ENCODE measurements at regions not wholly inside any gene's neighbourhood (a gene's known extent, or its start where the extent isn't known, plus 50 kb on each side); places are given as distances from the start of the nearest gene placed in this dataset.

DNA sequence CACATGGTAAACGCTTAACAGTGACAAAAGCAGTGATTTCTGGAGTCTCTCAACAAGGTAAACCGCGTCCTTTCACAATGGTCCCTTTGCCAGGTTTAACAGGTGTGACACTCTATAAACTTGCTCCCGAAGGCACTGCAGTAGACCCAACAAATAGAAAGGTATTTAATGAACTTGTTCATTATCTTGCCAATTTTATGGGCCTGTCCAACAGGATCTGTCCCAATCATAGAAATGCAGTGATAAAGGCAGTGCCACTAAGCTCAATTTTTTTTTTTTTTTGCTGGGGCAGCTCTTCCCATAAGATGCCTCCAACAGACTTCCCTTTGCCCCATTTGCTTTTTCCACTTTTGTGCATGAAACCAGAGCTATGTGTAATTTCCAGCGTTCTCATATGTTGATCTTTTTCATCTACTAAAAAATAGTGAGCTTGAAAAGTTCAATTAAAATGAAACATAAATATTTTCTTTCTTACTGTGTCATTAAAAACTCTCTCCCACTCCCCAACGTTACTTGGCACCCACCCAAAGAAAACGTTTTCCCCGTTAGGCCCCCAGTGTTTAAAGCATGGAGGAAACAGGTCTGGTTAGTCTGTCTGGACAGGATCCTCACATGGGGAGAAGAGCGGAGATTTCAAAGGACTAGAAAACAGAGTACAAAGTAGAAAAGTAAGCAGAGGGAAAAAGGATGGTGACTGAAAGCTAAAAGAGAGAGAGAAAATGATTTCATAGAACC, 80.9 kb upstream of the SPATA31D4 start:
- no peak overlapping the region for H3K4me3 Mint-ChIP-seq
- H3K36me3 Mint-ChIP-seq = no peaks in the 10 kb centered on the region
- ATAC-seq (ENCODE audit: low read depth) (no peak), DNase-seq (ENCODE audit: low spot score in 2 of 2) (no peak)
- H3K27ac Mint-ChIP-seq = no peak overlapping the region
- no peaks in the 10 kb centered on the region for H3K4me1 Mint-ChIP-seq
- no peaks in the 10 kb centered on the region for H3K9me3 Mint-ChIP-seq
- H3K27me3 Mint-ChIP-seq = no peaks in the 10 kb centered on the region

DNA sequence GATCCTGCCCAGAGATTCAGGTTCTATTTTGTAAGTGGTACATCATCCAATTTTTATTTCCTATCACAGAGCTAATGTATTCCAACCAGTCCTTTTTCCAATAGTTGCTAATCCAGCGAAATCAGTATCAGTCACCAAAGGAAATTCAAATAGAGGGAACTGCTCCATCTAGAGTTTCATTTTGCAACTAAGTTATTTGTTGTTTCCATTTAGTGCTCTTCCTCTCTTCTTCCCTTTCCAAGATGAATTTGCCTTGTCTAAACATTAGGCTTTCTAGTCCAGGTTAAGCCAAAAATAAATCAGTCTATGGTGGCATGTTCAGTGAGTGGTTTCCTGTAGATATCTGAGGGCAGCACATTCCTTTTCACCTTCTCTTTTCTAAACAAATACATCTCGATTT, 79.8 kb upstream of the SPATA31D4 start:
- Mint-ChIP-seq H3K36me3 (no peaks in the 10 kb centered on the region), H3K4me1 (peaks cover 2% of the 10 kb centered on the region), H3K9me3 (no peaks in the 10 kb centered on the region), H3K4me3 (no peak overlapping the region), H3K27ac (no peak overlapping the region), H3K27me3 (no peaks in the 10 kb centered on the region)
- DNase-seq (ENCODE audit: low spot score in 2 of 2) = no peak
- ATAC-seq (ENCODE audit: low read depth) = no peak

DNA sequence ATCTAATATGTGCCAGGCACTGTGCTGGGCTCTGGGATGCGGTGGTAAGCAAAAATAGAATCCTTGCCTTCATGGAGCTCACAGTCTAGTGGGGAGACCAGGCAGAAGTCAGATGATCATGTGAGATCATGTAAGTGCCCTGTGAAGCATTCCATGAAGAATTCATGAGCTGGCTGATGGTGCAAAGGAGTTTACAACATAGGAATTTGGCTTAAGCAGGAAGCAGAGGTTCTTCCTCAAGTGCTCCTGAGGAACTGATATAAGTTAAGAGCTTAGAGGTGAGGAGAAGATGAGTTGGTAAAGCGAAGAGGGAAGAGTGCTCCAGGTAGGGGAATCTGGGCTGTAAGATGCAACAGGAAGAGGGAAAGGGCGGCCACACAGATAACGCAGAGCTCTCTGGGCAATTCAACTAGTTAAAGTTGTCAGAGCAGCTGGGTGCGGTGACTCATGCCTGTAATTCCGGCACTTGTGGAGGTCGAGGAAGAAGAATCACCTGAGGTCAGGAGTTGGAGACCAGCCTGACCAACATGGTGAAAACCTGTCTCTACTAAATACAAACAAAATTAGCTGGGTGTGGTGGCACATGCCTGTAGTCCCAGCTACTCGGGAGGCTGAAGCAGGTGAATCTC, 78.5 kb upstream of the SPATA31D4 start:
- Mint-ChIP-seq H3K4me1 (peaks cover 2% of the 10 kb centered on the region), H3K36me3 (no peaks in the 10 kb centered on the region), H3K27me3 (no peaks in the 10 kb centered on the region), H3K27ac (no peak overlapping the region), H3K4me3 (no peak overlapping the region), H3K9me3 (no peaks in the 10 kb centered on the region)
- no peak for ATAC-seq (ENCODE audit: low read depth)
- DNase-seq (ENCODE audit: low spot score in 2 of 2) = no peak

DNA sequence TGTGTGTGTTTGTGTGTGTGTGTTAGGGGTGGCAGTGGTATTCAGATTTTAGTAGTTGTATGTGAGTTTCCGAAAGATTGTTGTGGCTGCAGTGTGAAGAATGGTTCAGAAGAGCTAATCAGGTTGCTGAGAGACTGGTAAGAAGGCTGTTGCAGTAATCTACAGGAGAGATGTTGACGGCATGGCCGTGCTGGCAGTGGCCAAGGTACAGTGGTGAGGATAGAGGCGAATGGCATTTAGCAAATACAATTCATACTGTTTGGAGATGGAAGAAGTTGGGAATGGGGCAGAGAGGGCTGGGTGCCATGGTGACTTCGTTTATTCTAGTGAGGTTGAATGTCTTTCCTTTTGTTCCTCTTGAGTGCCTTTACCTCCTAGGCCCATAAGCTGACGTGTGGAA, 77.5 kb upstream of the SPATA31D4 start:
- Mint-ChIP-seq H3K36me3 (no peaks in the 10 kb centered on the region), H3K27ac (no peak overlapping the region), H3K9me3 (no peaks in the 10 kb centered on the region), H3K27me3 (no peaks in the 10 kb centered on the region), H3K4me1 (peaks cover 2% of the 10 kb centered on the region), H3K4me3 (no peak overlapping the region)
- ATAC-seq (ENCODE audit: low read depth) (no peak), DNase-seq (ENCODE audit: low spot score in 2 of 2) (no peak)

DNA sequence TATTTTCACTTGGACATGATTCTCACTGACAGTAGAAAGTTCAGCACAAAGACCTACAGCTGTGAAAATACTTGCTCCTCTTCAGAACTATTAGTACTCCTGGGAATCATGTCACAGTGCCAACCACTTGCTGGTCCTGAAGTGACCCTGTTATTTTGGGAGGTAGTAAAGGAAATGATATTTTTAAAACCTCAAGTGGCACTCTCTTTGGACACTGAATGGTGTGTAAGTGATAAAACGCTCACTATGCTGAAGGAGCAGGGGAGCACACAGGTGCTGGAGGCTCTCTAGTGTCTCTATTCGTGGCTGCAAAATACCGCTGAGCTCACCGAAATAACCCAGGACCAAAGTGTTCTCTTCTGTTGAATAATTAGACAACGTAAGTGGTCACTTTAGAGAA, 76.9 kb upstream of the SPATA31D4 start:
- no peaks in the 10 kb centered on the region for H3K27me3 Mint-ChIP-seq
- ATAC-seq (ENCODE audit: low read depth) (no peak), DNase-seq (ENCODE audit: low spot score in 2 of 2) (no peak)
- peaks cover 2% of the 10 kb centered on the region for H3K4me1 Mint-ChIP-seq
- no peak overlapping the region for H3K4me3 Mint-ChIP-seq
- H3K27ac Mint-ChIP-seq = no peak overlapping the region
- H3K36me3 Mint-ChIP-seq = no peaks in the 10 kb centered on the region
- no peaks in the 10 kb centered on the region for H3K9me3 Mint-ChIP-seq

DNA sequence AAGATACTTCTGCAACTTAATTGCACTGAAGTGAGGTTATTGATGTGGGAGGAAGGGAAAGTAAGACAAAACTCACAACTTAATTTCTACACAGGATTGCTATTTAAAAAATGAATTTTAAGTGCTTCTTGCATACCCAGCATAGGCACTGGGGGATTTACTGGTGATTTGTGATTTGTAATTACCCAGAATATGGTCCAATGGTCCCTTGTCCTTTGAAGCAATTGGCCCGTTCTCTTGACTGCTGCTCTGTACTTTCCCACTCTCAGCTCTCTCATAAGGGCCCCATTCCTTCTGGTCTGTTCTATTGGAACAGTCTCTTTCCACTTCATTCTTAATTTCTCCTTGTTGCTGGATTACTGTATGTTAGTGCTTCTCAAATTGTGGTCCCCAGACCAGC, 75.4 kb upstream of the SPATA31D4 start:
- ATAC-seq (ENCODE audit: low read depth) = no peak
- H3K36me3 Mint-ChIP-seq = no peaks in the 10 kb centered on the region
- no peaks in the 10 kb centered on the region for H3K9me3 Mint-ChIP-seq
- DNase-seq (ENCODE audit: low spot score in 2 of 2) = no peak
- H3K4me3 Mint-ChIP-seq = no peak overlapping the region
- H3K27ac Mint-ChIP-seq = no peak overlapping the region
- H3K27me3 Mint-ChIP-seq = no peaks in the 10 kb centered on the region
- peaks cover 2% of the 10 kb centered on the region for H3K4me1 Mint-ChIP-seq

DNA sequence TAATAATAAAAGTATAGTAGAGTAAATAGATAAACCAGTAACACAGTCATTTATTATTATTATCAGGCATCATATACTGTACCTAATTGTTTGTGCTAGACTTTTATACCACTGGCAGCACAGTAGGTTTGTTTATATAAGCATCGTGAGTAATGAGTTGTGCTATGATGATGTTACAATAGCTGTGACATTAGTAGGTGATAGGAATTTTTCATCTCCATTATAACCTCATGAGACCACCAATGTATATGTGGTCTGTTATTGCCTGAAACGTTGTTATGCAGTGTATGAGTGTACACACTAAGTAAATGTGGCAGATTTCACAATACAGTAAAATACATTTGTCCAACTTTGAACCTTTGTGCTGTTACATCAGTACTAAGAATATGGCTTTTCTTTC, 72.7 kb upstream of the SPATA31D4 start:
- Mint-ChIP-seq H3K27me3 (no peaks in the 10 kb centered on the region), H3K36me3 (no peaks in the 10 kb centered on the region), H3K9me3 (no peaks in the 10 kb centered on the region), H3K27ac (no peak overlapping the region), H3K4me3 (no peak overlapping the region), H3K4me1 (peaks cover 2% of the 10 kb centered on the region)
- DNase-seq (ENCODE audit: low spot score in 2 of 2) = no peak
- ATAC-seq (ENCODE audit: low read depth) = no peak

DNA sequence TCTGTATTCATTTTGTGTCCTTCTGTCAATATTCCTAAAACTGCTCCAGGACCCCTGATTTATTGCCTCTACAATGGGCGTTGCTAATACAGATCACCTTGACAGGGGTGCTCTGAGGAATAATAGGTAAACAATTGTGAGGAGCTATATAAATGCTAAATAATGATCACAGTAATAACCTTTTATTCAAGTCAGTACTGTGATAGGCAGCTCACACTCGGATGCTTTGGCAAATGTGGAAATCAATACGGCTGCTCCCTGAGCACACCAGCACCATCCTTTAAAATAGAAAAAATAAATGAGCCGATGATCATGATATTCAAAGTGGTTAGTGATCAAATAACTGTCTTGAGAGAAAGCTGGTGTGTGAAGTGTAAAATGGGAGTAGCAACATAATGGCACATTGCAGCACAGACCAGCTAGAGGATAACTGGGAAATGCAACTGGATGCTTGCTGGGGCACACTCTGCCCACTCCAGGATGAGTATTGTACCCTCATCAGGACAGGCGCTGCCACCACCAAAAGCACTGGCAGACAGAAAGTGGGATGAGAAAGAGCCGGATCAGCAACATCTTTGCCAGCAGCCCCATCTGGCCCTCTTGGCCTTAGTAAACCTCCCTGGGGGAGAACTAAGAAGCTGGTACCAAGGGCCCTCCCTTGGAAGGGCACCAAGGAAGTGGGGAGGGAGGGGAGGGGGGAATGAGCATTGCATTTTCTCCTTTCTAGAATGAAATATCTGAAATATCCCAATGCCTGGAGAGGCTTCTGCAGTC, 69.4 kb upstream of the SPATA31D4 start:
- H3K4me3 Mint-ChIP-seq = no peak overlapping the region
- H3K27ac Mint-ChIP-seq = no peak overlapping the region
- H3K4me1 Mint-ChIP-seq = no peaks in the 10 kb centered on the region
- DNase-seq (ENCODE audit: low spot score in 2 of 2) (no peak), ATAC-seq (ENCODE audit: low read depth) (no peak)
- H3K27me3 Mint-ChIP-seq = no peaks in the 10 kb centered on the region
- no peaks in the 10 kb centered on the region for H3K36me3 Mint-ChIP-seq
- no peaks in the 10 kb centered on the region for H3K9me3 Mint-ChIP-seq

DNA sequence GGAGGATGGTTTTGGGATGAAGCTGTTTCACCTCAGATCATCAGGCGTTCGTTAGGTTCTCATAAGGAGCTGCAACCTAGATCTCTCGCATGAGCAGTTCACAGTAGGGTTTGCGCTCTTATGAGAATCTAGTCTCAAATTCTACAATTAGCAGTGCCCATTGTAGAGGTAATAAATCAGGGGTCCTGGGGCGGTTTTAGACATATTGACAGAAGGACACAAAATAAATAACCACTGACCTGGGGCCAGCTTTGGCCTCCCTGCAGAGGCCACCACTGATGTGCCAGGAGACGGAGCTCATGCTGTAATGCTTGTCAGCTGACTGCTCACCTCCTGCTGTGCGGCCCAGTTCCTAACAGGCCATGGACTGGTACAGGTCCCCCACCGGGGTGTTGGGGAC, 67.6 kb upstream of the SPATA31D4 start:
- Mint-ChIP-seq H3K27me3 (peaks cover 2% of the 10 kb centered on the region), H3K4me1 (no peaks in the 10 kb centered on the region), H3K4me3 (no peak overlapping the region), H3K36me3 (no peaks in the 10 kb centered on the region), H3K27ac (no peak overlapping the region), H3K9me3 (no peaks in the 10 kb centered on the region)
- no peak for ATAC-seq (ENCODE audit: low read depth)
- no peak for DNase-seq (ENCODE audit: low spot score in 2 of 2)

DNA sequence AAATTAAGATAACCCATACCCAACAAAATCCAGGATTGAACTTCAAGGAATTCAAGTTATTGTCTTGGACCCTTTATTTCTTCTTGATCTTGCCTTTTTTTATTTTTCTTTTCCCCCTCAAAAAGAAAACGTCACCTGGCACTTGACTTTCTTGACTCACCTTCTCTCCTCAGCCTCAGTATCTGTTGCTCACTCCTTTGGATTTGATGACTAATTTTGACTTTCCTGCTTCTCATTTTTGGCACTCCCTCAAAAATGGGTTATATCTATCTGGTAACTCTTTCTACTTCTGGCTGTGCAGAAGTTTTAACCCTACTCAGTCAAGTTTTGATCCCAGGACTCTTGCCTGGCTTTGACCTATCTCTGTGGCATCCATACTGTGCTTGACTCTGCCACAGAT, 66.6 kb upstream of the SPATA31D4 start:
- H3K4me3 Mint-ChIP-seq = no peak overlapping the region
- H3K4me1 Mint-ChIP-seq = no peaks in the 10 kb centered on the region
- H3K9me3 Mint-ChIP-seq = no peaks in the 10 kb centered on the region
- ATAC-seq (ENCODE audit: low read depth) = no peak
- H3K36me3 Mint-ChIP-seq = no peaks in the 10 kb centered on the region
- no peak for DNase-seq (ENCODE audit: low spot score in 2 of 2)
- peaks cover 4% of the 10 kb centered on the region for H3K27me3 Mint-ChIP-seq
- H3K27ac Mint-ChIP-seq = no peak overlapping the region

DNA sequence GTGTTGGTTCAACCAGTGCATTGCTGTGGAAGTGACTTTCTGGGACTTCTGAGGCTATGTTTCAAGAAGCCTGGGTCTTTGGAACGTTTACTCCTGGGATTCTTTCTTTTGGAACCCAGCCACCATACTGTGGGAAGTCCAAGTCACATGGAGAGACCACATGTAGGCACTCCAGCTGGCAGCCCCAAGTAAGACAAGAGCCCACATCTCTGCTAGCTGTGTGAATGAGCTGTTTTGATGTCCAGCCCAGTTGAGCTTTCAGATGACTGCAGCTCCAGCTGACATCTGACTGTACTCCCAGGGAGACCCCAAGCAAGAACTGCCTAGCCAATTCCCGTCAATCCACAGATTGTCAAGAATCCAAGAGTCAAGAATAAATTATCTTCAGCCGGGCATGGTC, 60.1 kb upstream of the SPATA31D4 start:
- Mint-ChIP-seq H3K27me3 (peaks cover 6% of the 10 kb centered on the region), H3K36me3 (no peaks in the 10 kb centered on the region), H3K4me1 (peaks cover 2% of the 10 kb centered on the region), H3K9me3 (no peaks in the 10 kb centered on the region), H3K27ac (no peak overlapping the region), H3K4me3 (no peak overlapping the region)
- ATAC-seq (ENCODE audit: low read depth) (no peak), DNase-seq (ENCODE audit: low spot score in 2 of 2) (no peak)

DNA sequence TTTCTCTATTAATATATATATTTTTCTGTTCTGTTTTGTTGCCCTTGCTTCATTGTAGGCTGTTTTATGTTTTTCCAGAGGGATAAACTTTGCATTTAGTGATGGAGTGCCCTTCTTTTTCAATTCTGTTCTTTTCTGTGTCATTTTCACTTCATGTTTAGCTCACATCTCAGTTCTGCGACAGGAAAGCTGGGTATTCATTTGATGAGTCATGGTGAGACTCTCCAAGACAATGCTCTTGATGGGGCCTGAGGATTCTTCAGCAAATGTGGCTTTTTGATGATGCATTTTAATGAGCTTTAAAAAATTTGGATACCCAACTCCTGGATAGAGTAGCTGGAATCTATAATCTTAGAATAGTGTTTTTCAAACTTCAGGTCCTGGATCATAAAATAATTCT, 56.5 kb upstream of the SPATA31D4 start:
- H3K27me3 Mint-ChIP-seq = peaks cover 4% of the 10 kb centered on the region
- ATAC-seq (ENCODE audit: low read depth) (no peak), DNase-seq (ENCODE audit: low spot score in 2 of 2) (no peak)
- no peak overlapping the region for H3K27ac Mint-ChIP-seq
- H3K4me3 Mint-ChIP-seq = no peak overlapping the region
- H3K36me3 Mint-ChIP-seq = no peaks in the 10 kb centered on the region
- peaks cover 2% of the 10 kb centered on the region for H3K4me1 Mint-ChIP-seq
- no peaks in the 10 kb centered on the region for H3K9me3 Mint-ChIP-seq

DNA sequence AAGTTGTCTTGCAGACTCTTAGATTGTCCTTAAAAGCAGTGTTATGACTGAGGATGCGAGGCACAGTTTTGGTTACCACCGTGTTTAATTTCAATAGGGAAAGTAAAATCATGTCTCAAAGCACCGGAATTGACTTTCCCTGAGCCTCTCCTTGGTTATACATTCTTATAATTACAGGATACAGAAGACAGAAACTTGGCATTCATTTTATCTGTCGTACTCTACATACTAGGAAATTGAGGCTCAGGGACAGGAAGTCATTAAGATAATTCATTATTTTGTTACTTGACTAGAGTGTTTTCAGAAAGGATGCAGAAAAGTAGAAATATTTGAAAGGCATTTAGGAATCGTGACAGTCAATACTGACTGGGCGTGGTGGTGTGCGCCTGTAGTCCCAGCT, 54.0 kb upstream of the SPATA31D4 start:
- Mint-ChIP-seq H3K27ac (no peak overlapping the region), H3K4me1 (peaks cover 2% of the 10 kb centered on the region), H3K36me3 (no peaks in the 10 kb centered on the region), H3K27me3 (peaks cover 2% of the 10 kb centered on the region), H3K9me3 (no peaks in the 10 kb centered on the region), H3K4me3 (no peak overlapping the region)
- DNase-seq (ENCODE audit: low spot score in 2 of 2) (no peak), ATAC-seq (ENCODE audit: low read depth) (no peak)

DNA sequence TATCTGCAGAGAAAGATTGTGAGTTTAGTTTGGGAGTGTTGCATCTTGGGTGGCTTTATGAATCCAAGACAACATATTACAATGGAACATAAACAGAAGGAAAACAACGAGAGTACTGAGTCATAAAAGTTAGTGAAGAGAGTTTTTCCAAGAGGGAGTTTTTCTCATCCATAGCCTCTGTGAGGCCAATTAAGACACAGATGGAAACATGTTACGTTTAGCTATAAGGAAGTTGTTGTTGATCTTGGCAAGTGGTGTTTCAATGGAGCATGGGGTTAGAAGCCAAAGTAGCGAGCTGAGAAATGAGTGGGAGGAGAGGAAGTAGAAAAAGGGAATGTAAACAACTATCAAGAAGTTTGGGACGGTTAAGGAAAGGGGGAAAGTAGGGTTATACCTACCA, 53.3 kb upstream of the SPATA31D4 start:
- DNase-seq (ENCODE audit: low spot score in 2 of 2) = no peak
- Mint-ChIP-seq H3K27ac (no peak overlapping the region), H3K4me1 (peaks cover 2% of the 10 kb centered on the region), H3K4me3 (no peak overlapping the region), H3K36me3 (no peaks in the 10 kb centered on the region), H3K27me3 (peaks cover 2% of the 10 kb centered on the region), H3K9me3 (no peaks in the 10 kb centered on the region)
- ATAC-seq (ENCODE audit: low read depth) = no peak

All from memory B cell (primary cell).